ENCODE measurements at regions not wholly inside any gene's neighbourhood (a gene's known extent, or its start where the extent isn't known, plus 50 kb on each side); places are given as distances from the start of the nearest gene placed in this dataset.

DNA sequence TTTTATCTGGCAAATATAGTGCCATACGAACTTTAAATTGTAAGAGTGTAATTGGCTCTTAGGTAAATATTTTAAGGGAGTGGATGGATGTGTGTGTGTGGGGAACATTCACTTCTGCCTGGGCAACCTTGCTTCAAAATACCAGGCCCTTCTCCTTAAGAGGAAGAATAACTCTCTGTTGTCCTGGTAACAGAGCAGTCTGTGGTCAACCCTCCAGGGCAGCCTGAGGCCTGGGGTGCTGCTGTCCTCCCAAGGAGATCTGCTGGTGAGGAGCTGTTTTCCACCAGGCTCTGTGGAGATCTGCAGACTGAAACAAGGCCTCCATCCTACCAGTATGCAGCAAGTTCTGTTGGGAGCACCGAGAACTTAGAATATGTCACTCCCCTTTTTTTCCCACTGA lies 325.2 kb downstream of the PSAT1 start:
- TF ChIP-seq CTCF (conservative IDR thresholded peaks at IDR 0.05; ENCODE audit: low read depth, low read length), result no peak
- H3K4me3 ChIP-seq (ENCODE audit: low read depth, low read length), result no peak overlapping the region
- no peak for DNase-seq (ENCODE audit: low read depth)

- TF ChIP-seq CTCF (conservative IDR thresholded peaks at IDR 0.05; ENCODE audit: low read depth, low read length), result no peak
- no peak for DNase-seq (ENCODE audit: low read depth)
- no peak overlapping the region for H3K4me3 ChIP-seq (ENCODE audit: low read depth, low read length)
Observed at GRCh38 chr9:78626971-78627370, 330.0 kb downstream of the PSAT1 start.

DNA sequence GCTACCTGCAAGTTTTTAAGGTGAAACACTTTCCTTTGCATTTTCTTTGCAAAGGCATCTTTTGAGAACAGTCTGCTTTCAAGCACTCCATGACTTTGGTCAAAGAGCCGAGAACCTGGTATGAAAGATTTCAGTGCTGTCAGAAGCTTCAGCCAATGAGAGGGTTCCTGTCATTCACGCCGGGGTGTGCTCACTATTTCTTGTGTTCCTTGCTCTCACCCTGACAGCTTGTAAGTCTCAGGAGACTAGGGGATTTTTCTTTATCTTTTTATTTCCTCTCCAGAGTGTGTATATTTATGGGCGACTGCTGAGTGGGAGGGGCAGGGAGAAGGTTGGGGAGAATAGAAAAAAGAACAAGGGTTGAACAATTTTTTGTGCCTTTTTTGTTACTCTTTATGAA lies 334.0 kb downstream of the PSAT1 start:
- no peak for TF ChIP-seq CTCF (conservative IDR thresholded peaks at IDR 0.05; ENCODE audit: low read depth, low read length)
- H3K4me3 ChIP-seq (ENCODE audit: low read depth, low read length), result no peak overlapping the region
- DNase-seq (ENCODE audit: low read depth), result no peak

- no peak overlapping the region for H3K4me3 ChIP-seq (ENCODE audit: low read depth, low read length)
- DNase-seq (ENCODE audit: low read depth), result no peak
- no peak for TF ChIP-seq CTCF (conservative IDR thresholded peaks at IDR 0.05; ENCODE audit: low read depth, low read length)
Observed at GRCh38 chr9:78640728-78641127, 343.8 kb downstream of the PSAT1 start.

- no peak for TF ChIP-seq CTCF (conservative IDR thresholded peaks at IDR 0.05; ENCODE audit: low read depth, low read length)
- no peak for DNase-seq (ENCODE audit: low read depth)
- H3K4me3 ChIP-seq (ENCODE audit: low read depth, low read length), result no peak overlapping the region
Observed at GRCh38 chr9:78644359-78644758, 347.4 kb downstream of the PSAT1 start.

GRCh38 chr9:78654324-78654723 lies 357.4 kb downstream of the PSAT1 start:
- DNase-seq (ENCODE audit: low read depth), result no peak
- H3K4me3 ChIP-seq (ENCODE audit: low read depth, low read length), result no peak overlapping the region
- no peak for TF ChIP-seq CTCF (conservative IDR thresholded peaks at IDR 0.05; ENCODE audit: low read depth, low read length)

DNA sequence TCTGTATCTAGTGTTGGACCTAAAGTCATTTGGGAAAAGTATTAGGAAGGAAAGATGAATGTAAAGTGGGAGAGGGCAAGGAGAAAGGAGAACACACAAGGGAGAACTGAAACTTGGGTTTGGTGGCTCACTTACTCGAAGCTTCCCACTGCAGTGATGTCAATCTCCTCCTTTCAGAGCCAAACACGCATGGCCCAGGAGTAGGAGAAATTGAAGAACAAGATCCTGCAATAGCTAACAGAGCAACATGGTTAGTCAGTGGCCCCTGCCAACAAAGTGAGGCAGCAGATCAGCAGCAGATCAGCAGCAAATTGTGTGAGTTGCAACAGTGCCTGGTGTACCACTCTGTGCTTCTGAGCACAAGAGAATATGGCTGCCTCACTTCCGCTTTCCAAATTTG lies 366.4 kb downstream of the PSAT1 start:
- no peak for TF ChIP-seq CTCF (conservative IDR thresholded peaks at IDR 0.05; ENCODE audit: low read depth, low read length)
- H3K4me3 ChIP-seq (ENCODE audit: low read depth, low read length), result no peak overlapping the region

More for the DNA sequence above, 366.4 kb downstream of the PSAT1 start:
- DNase-seq (ENCODE audit: low read depth), result no peak
